ENCODE measurements at regions not wholly inside any gene's neighbourhood (a gene's known extent, or its start where the extent isn't known, plus 50 kb on each side); places are given as distances from the start of the nearest gene placed in this dataset.

DNA sequence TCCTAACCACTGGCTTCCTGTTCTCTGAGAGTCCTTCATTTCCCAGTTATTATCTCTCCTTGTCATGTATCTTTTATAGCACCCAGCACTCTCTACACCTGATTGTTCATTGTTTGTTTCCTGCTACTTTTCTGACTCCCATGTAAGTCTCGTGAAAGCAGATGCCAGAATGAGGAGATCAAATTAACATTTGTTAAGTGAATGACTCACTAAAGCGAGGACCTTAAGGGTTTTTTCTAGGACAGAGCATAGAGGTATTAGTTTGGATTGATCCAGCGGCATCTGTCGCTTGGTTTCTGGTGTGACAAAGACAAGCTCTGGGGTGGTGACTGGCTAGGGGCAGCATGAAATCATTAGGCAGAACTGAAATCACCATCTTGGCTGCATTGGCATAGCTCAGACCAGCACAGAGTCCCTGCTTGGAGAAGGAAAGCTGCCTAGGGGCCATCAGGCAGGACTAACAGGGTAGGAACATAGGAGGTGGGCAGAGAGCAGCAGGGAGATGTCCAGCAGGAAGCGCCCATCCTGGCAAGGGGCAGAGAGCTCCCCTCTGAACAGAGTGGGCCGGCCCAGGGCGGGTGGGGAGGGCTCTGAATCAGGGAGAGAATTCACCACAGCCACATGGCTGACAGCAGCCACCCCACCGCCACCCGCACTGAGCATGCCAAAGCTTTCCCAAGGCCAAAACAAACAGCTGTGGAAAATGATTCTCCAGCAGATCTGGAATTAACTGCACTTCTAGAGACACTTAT lies 97.1 kb upstream of the CEP85L start:
- H3K4me1 ChIP-seq = peaks cover 0 to 4% of the 10 kb centered on the region in 2 donors
- H3K27ac ChIP-seq = no peak overlapping the region
- peak overlapping the region; percentile 32 to 51 for H3K4me3 ChIP-seq
- no peaks in the 10 kb centered on the region for H3K9me3 ChIP-seq
- no peaks in the 10 kb centered on the region for H3K36me3 ChIP-seq
- H3K27me3 ChIP-seq = no peaks in the 10 kb centered on the region
- intact Hi-C loops (cut with DNase I) = no loop called here
- TF ChIP-seq, protein P1, sequence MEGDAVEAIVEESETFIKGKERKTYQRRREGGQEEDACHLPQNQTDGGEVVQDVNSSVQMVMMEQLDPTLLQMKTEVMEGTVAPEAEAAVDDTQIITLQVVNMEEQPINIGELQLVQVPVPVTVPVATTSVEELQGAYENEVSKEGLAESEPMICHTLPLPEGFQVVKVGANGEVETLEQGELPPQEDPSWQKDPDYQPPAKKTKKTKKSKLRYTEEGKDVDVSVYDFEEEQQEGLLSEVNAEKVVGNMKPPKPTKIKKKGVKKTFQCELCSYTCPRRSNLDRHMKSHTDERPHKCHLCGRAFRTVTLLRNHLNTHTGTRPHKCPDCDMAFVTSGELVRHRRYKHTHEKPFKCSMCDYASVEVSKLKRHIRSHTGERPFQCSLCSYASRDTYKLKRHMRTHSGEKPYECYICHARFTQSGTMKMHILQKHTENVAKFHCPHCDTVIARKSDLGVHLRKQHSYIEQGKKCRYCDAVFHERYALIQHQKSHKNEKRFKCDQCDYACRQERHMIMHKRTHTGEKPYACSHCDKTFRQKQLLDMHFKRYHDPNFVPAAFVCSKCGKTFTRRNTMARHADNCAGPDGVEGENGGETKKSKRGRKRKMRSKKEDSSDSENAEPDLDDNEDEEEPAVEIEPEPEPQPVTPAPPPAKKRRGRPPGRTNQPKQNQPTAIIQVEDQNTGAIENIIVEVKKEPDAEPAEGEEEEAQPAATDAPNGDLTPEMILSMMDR (IDR thresholded peaks at IDR 0.05) = no peak
- no peak for DNase-seq (ENCODE audit: low spot score in 2 of 2)

DNA sequence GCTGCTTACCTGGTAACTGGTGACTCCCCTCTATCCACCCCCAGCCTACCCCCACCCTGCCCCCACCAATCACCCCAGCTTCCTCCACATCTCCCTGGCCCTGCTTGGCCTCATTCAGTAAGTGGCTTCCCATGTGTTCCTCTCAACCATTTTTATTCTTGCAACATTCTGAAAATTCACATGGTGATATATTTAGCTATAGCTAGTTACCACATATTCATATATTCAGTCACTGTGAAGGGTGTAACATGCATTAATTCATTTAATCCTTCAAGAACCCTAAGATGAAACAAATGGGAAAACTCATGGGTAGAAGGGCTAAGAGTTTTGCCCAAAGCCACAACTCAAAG lies 95.4 kb upstream of the CEP85L start:
- H3K4me1 ChIP-seq = peaks cover 0 to 4% of the 10 kb centered on the region in 2 donors
- intact Hi-C loops (cut with DNase I) = no loop called here
- H3K4me3 ChIP-seq = no peak overlapping the region
- no peaks in the 10 kb centered on the region for H3K27me3 ChIP-seq
- TF ChIP-seq, protein P1 (IDR thresholded peaks at IDR 0.05) = no peak
- DNase-seq (ENCODE audit: low spot score in 2 of 2) = no peak
- no peak overlapping the region for H3K27ac ChIP-seq
- no peaks in the 10 kb centered on the region for H3K36me3 ChIP-seq
- no peaks in the 10 kb centered on the region for H3K9me3 ChIP-seq

DNA sequence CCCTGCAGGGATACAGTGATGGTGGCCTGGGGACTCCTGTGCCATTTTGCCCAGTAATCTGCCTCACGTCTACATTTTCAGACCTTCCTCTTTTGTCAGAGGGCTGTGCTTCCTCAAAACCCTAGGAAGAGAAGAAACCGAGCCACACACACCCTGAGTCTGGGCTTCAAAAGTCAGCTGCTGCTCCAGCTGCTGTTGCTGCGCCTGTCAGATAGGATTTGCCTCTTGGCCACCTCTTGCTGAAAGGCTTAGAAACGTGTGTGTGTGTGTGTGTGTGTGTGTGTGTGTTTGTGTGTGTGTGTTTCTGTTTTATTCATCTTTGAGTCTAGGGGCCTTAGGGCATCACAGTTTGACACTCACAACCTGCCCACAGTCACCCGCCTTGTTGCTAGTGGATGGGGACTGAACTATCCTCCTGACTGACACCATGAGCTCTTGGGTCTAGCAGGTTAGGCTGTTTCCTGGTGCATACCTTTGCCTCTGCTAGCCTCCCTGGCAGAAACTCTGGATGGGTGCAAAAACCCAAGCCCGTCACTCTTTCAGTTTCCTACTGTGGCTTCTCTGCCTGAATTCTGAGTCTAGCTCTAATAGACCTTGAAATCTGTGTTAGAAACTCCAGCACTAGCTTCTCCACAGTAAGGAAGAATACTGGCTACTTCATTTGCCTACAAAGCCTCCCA lies 94.9 kb upstream of the CEP85L start:
- intact Hi-C loops (cut with DNase I) = no loop called here
- no peaks in the 10 kb centered on the region for H3K36me3 ChIP-seq

DNA sequence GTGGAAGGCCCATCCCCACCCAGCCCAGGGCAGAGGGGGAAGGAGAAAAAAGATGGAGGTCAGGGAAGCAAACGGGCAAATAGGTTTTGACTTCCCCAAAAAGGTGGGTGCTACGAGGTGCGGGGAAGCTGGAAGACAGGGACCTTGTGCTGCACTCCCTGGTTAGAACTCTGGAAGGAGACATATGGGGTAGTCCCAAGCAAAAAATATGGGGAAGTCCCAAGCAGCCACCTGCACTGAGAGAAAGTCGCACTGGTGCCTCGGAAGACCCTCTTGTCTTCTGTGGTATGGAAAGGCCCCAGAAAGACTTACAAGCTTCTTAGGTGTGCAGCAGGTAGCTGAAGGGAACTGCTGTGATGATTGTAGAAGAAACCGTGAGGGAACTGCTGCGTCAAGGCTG lies 93.8 kb upstream of the CEP85L start:
- TF ChIP-seq, protein P1 (IDR thresholded peaks at IDR 0.05) = no peak
- H3K4me3 ChIP-seq = no peak overlapping the region
- H3K9me3 ChIP-seq = no peaks in the 10 kb centered on the region
- no peak overlapping the region for H3K27ac ChIP-seq
- DNase-seq (ENCODE audit: low spot score in 2 of 2) = no peak
- no peaks in the 10 kb centered on the region for H3K36me3 ChIP-seq
- H3K4me1 ChIP-seq = peaks cover 0 to 4% of the 10 kb centered on the region in 2 donors
- H3K27me3 ChIP-seq = no peaks in the 10 kb centered on the region
- intact Hi-C loops (cut with DNase I) = no loop called here

More for the DNA sequence above, 94.9 kb upstream of the CEP85L start:
- H3K27ac ChIP-seq = no peak overlapping the region
- no peaks in the 10 kb centered on the region for H3K27me3 ChIP-seq
- no peak overlapping the region for H3K4me3 ChIP-seq
- TF ChIP-seq, protein P1 (IDR thresholded peaks at IDR 0.05) = no peak
- no peaks in the 10 kb centered on the region for H3K9me3 ChIP-seq
- H3K4me1 ChIP-seq = peaks cover 0 to 4% of the 10 kb centered on the region in 2 donors
- DNase-seq (ENCODE audit: low spot score in 2 of 2) = no peak

DNA sequence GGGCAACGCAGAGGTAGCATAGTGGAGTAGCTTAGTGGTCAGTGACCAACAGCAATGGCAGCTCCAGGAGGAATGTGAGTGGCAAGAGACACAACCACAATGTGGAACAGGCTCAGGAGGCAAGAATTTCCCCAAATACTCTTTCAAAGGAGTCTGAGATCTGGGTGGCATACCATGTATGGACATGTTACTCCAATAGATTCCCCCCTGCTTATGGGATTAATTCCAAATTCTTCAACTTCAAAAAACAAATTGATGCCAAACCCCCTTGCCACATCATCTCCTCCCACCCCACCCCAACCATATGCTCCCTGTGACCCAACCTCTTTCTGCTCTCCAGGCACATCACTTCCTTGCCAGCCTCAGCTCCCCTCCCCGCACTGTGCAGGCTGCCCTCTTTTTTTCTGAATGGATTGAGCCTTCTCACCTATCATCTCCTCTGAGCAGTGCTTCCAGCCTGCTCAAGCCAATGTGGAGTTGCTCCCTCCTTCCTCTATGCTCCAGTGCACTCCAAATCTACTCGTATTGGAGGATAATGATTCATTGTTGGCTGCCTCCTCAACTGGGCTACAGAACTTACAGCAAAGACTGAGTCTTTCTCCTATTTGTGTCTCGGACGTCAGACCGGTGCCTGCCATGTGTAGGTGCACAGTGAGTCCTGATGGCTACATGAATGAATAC lies 93.0 kb upstream of the CEP85L start:
- Histone ChIP-seq H3K4me3 (no peak overlapping the region), H3K36me3 (no peaks in the 10 kb centered on the region), H3K4me1 (peaks cover 0 to 4% of the 10 kb centered on the region in 2 donors), H3K27ac (no peak overlapping the region), H3K27me3 (no peaks in the 10 kb centered on the region), H3K9me3 (no peaks in the 10 kb centered on the region)
- no peak for DNase-seq (ENCODE audit: low spot score in 2 of 2)
- intact Hi-C loops (cut with DNase I) = no loop called here
- TF ChIP-seq, protein P1 (IDR thresholded peaks at IDR 0.05) = no peak

Data from ascending aorta (tissue), 2 donors.